WTC11 (cell line): ENCODE measurements at regions not wholly inside any gene's neighbourhood (a gene's known extent, or its start where the extent isn't known, plus 50 kb on each side); places are given as distances from the start of the nearest gene placed in this dataset.
"Not testable (repeated sequence)": the region's sequence is repeated elsewhere in the genome, so short reads cannot be mapped to it uniquely, and the experiment has no call there.

Experiments used
- ATAC-seq: fragments of 200-7000 bp; cut with Tn5 transposase; 2 replicates; pipeline ENCODE4 v1.10.0; 2021; ENCODE audit warnings: mild to moderate bottlenecking, moderate library complexity
- CTCF ChIA-PET: fragments of 300-600 bp; sonication (Branson Sonifier 250); formaldehyde crosslinking; loops from one replicate; lab custom pipeline; 2021; ENCODE audit warnings: antibody characterized with exemption; lab: Charles Lee
- POLR2A ChIA-PET: fragments of 350-600 bp; sonication (Branson Sonifier 250); formaldehyde crosslinking; loops from one replicate; lab custom pipeline; 2021; ENCODE audit warnings: antibody characterized with exemption; lab: Charles Lee
- DNase-seq: peaks from one replicate; pipeline ENCODE4 v3.0.0; 2021; ENCODE audit warnings: low spot score
- H3K27ac Mint-ChIP-seq: 2 replicates; pipeline ENCODE4 v1.8.0; 2021; ENCODE audit warnings: mixed read lengths
- H3K27me3 Mint-ChIP-seq: 2 replicates; pipeline ENCODE4 v1.8.0; 2021; ENCODE audit warnings: low read depth, mild to moderate bottlenecking, moderate library complexity, mixed read lengths
- H3K36me3 Mint-ChIP-seq: 2 replicates; pipeline ENCODE4 v1.8.0; 2021; ENCODE audit warnings: mixed read lengths
- H3K4me1 Mint-ChIP-seq: 2 replicates; pipeline ENCODE4 v1.8.0; 2022; ENCODE audit warnings: mixed read lengths
- H3K4me3 Mint-ChIP-seq: 2 replicates; pipeline ENCODE4 v1.8.0; 2021; ENCODE audit warnings: mild to moderate bottlenecking, moderate library complexity, mixed read lengths
- H3K9me3 Mint-ChIP-seq: 2 replicates; pipeline ENCODE4 v1.8.0; 2021; ENCODE audit warnings: mixed read lengths
- AFF4 ChIP-seq: sonication (generic); formaldehyde crosslinking; IDR thresholded peaks from 2 replicates; pipeline ENCODE4 v1.8.1; 2023; ENCODE audit warnings: mild to moderate bottlenecking, missing genetic modification reagents, borderline replicate concordance
- ATF1 ChIP-seq: sonication (generic); formaldehyde crosslinking; IDR thresholded peaks from 2 replicates; pipeline ENCODE4 v1.8.1; 2023; ENCODE audit warnings: mild to moderate bottlenecking, moderate library complexity, missing genetic modification reagents
- CREM ChIP-seq: sonication (generic); formaldehyde crosslinking; IDR thresholded peaks from 2 replicates; pipeline ENCODE4 v1.8.1; 2022; ENCODE audit warnings: mild to moderate bottlenecking, missing genetic modification reagents, moderate library complexity
- GRHL2 ChIP-seq: fragments of 250-450 bp; sonication (Bioruptor Pico); IDR thresholded peaks from 2 replicates; pipeline ENCODE4 v1.8.0; 2022; ENCODE audit warnings: mild to moderate bottlenecking, moderate library complexity; ENCODE audit not compliant: insufficient replicate concordance, severe bottlenecking
- NFE2L1 ChIP-seq: sonication (generic); formaldehyde crosslinking; IDR thresholded peaks from 2 replicates; pipeline ENCODE4 v1.8.1; 2023; ENCODE audit warnings: missing genetic modification reagents
- NFYB ChIP-seq: sonication (generic); formaldehyde crosslinking; conservative IDR thresholded peaks from 2 replicates; pipeline ENCODE4 v1.8.0; 2022; ENCODE audit warnings: low read depth, missing genetic modification reagents
- NR2C2 ChIP-seq: sonication (generic); formaldehyde crosslinking; IDR thresholded peaks from 2 replicates; pipeline ENCODE4 v1.8.0; 2022; ENCODE audit warnings: mild to moderate bottlenecking, missing genetic modification reagents
- OVOL2 ChIP-seq: fragments of 250-450 bp; sonication (Bioruptor Pico); IDR thresholded peaks from 2 replicates; pipeline ENCODE4 v1.9.0; 2021; ENCODE audit warnings: mild to moderate bottlenecking, borderline replicate concordance
- RELA ChIP-seq: sonication (generic); formaldehyde crosslinking; IDR thresholded peaks from 2 replicates; pipeline ENCODE4 v1.8.1; 2022; ENCODE audit warnings: missing genetic modification reagents, mild to moderate bottlenecking, borderline replicate concordance
- RORB ChIP-seq: fragments of 250-450 bp; sonication (Bioruptor Pico); IDR thresholded peaks from 2 replicates; pipeline ENCODE4 v1.9.0; 2021; ENCODE audit warnings: mild to moderate bottlenecking
- SMAD3 ChIP-seq: sonication (generic); formaldehyde crosslinking; IDR thresholded peaks from 2 replicates; pipeline ENCODE4 v1.8.0; 2022; ENCODE audit warnings: missing genetic modification reagents, mild to moderate bottlenecking, borderline replicate concordance
- SMAD4 ChIP-seq: sonication (generic); formaldehyde crosslinking; IDR thresholded peaks from 2 replicates; pipeline ENCODE4 v1.8.0; 2022; ENCODE audit warnings: mild to moderate bottlenecking, missing genetic modification reagents
- TEAD4 ChIP-seq: sonication (generic); formaldehyde crosslinking; IDR thresholded peaks from 2 replicates; pipeline ENCODE4 v1.8.0; 2022; ENCODE audit warnings: mild to moderate bottlenecking, missing genetic modification reagents
- ZNF121 ChIP-seq: sonication (generic); formaldehyde crosslinking; IDR thresholded peaks from 2 replicates; pipeline ENCODE4 v1.8.0; 2023; ENCODE audit warnings: missing genetic modification reagents
- ZNF532 ChIP-seq: fragments of 250-450 bp; sonication (Bioruptor Pico); IDR thresholded peaks from 2 replicates; pipeline ENCODE4 v1.9.0; 2021; ENCODE audit warnings: mild to moderate bottlenecking, borderline replicate concordance
- TF ChIP-seq, protein P1 (sequence below): sonication (generic); formaldehyde crosslinking; IDR thresholded peaks from 2 replicates; pipeline ENCODE4 v1.8.1; 2022; ENCODE audit warnings: low read depth, mild to moderate bottlenecking, moderate library complexity, missing genetic modification reagents, borderline replicate concordance
- TF ChIP-seq, protein P2 (sequence below): sonication (generic); formaldehyde crosslinking; IDR thresholded peaks from 2 replicates; pipeline ENCODE4 v1.8.0; 2022; ENCODE audit warnings: mild to moderate bottlenecking, missing genetic modification reagents
- TF ChIP-seq, protein P3 (sequence below): sonication (generic); formaldehyde crosslinking; conservative IDR thresholded peaks from 2 replicates; pipeline ENCODE4 v1.8.1; 2022; ENCODE audit warnings: mild to moderate bottlenecking, missing genetic modification reagents

DNA sequence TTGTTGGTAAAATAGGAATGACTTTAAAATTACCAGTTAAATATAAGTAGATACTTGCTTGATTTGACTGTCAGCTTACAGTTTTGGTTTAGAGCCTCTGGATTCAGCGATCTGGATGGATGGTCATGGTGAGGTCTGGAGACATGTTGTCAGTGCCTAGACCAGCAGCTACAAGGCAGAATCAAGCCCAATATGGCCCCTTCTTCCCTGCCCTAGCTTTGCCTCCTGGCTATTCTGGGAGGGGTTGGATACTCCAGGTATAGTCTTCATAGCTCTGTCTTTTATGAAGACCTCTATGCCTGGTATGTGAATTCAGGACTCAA is 166.5 kb upstream of the VIPR2 start (continued):
- TF ChIP-seq NR2C2 (no peak), OVOL2 (no peak), ATF1 (no peak), SMAD3 (CRISPR knock-in tag) (no peak), ZNF532 (CRISPR knock-in tag) (no peak), RELA (CRISPR knock-in tag) (no peak), NFYB (no peak)
- TF ChIP-seq, protein P1, sequence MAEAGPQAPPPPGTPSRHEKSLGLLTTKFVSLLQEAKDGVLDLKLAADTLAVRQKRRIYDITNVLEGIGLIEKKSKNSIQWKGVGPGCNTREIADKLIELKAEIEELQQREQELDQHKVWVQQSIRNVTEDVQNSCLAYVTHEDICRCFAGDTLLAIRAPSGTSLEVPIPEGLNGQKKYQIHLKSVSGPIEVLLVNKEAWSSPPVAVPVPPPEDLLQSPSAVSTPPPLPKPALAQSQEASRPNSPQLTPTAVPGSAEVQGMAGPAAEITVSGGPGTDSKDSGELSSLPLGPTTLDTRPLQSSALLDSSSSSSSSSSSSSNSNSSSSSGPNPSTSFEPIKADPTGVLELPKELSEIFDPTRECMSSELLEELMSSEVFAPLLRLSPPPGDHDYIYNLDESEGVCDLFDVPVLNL: no peak

- ATAC-seq (no peak), DNase-seq (no peak)
- ChIA-PET CTCF (no interaction called here), POLR2A (no interaction called here)
- Mint-ChIP-seq H3K27ac (no peak overlapping the region), H3K4me1 (no peaks in the 10 kb centered on the region), H3K9me3 (peaks cover 74% of the 10 kb centered on the region), H3K27me3 (peaks cover 13% of the 10 kb centered on the region), H3K36me3 (peaks cover 34% of the 10 kb centered on the region), H3K4me3 (no peak overlapping the region)
- TF ChIP-seq RORB (CRISPR knock-in tag): no peak
Measured at GRCh38 chr7:159310457-159311171, 165.9 kb upstream of the VIPR2 start.

DNA sequence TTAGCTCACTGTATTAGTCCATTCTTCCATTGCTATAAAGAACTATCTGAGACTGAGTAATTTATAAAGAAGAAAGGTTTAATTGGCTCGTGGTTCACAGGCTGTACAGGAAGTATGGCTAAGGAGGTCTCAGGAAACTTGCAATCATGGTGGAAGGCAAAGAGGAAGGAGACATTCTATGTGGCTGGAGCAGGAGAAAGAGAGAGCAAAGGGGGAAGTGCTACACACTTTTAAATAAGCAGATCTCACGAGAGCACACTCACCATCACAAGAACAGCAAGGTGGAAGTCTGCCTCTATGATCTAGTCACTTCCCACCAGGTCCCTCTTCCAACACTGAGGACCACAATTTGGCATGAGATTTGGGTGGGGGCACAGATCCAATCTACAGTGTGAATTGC is 164.5 kb upstream of the VIPR2 start:
- H3K27ac Mint-ChIP-seq, DNase-seq, CTCF ChIA-PET, H3K27me3 Mint-ChIP-seq, H3K4me1 Mint-ChIP-seq, POLR2A ChIA-PET, H3K4me3 Mint-ChIP-seq, ATAC-seq: not testable (repeated sequence)
- H3K9me3 Mint-ChIP-seq: peaks cover 73% of the 10 kb centered on the region
- H3K36me3 Mint-ChIP-seq: peaks cover 32% of the 10 kb centered on the region

DNA sequence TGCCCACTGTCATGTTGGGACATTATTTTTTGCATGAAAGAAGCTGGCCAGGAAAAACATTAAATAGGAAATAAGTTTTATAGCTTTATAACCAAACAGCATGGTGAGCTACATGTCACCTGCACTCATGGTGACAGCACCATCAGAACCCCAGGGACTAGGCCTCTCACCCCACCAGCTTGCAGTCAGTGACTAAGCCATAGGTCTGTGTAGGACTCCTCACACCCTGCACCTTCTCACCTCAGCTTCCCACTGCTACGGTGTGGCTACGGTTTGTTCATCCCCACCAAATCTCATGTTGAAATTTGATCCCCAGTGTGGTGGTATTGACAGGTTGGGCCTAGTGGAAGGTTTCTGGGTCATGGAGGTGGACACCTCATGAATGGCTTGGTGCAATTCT is 161.3 kb upstream of the VIPR2 start:
- no peak for ATAC-seq
- H3K4me1 Mint-ChIP-seq: no peaks in the 10 kb centered on the region
- peaks cover 34% of the 10 kb centered on the region for H3K36me3 Mint-ChIP-seq
- H3K27ac Mint-ChIP-seq: no peak overlapping the region
- POLR2A ChIA-PET: no interaction called here
- CTCF ChIA-PET: no interaction called here
- DNase-seq: no peak
- peaks cover 11% of the 10 kb centered on the region for H3K27me3 Mint-ChIP-seq
- H3K9me3 Mint-ChIP-seq: peaks cover 77% of the 10 kb centered on the region
- TF ChIP-seq, protein P2, sequence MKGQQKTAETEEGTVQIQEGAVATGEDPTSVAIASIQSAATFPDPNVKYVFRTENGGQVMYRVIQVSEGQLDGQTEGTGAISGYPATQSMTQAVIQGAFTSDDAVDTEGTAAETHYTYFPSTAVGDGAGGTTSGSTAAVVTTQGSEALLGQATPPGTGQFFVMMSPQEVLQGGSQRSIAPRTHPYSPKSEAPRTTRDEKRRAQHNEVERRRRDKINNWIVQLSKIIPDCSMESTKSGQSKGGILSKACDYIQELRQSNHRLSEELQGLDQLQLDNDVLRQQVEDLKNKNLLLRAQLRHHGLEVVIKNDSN: no peak
- TF ChIP-seq, protein P3, sequence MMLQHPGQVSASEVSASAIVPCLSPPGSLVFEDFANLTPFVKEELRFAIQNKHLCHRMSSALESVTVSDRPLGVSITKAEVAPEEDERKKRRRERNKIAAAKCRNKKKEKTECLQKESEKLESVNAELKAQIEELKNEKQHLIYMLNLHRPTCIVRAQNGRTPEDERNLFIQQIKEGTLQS (CRISPR knock-in tag): no peak
- TF ChIP-seq NFE2L1 (CRISPR knock-in tag) (no peak), ZNF121 (no peak), SMAD4 (CRISPR knock-in tag) (no peak), CREM (CRISPR knock-in tag) (no peak), AFF4 (CRISPR knock-in tag) (no peak), TEAD4 (CRISPR knock-in tag) (no peak), GRHL2 (no peak)
- no peak overlapping the region for H3K4me3 Mint-ChIP-seq

DNA sequence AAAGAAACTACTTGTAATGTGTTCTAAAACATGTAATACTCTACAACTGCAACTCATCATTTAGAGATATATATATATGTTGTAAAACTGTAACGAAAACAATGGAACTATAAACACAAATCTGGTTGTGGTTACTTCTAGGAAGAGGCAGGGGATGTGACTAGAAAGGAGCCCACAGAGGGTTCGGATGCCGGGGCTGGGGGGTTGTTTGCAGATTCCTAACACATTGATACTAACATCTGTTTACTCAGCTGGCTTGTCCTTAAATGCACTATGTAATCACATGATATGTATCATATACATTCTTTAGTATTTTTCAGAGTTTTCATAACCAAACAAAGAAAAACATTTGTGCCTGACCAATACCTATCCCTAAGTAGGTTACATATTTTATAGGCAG is 160.5 kb upstream of the VIPR2 start:
- not testable (repeated sequence) for ATAC-seq

More for the DNA sequence above, 160.5 kb upstream of the VIPR2 start:
- H3K27me3 Mint-ChIP-seq: peaks cover 11% of the 10 kb centered on the region
- H3K27ac Mint-ChIP-seq, CTCF ChIA-PET, H3K4me1 Mint-ChIP-seq, DNase-seq, POLR2A ChIA-PET, H3K4me3 Mint-ChIP-seq: not testable (repeated sequence)
- H3K36me3 Mint-ChIP-seq: peaks cover 32% of the 10 kb centered on the region
- peaks cover 77% of the 10 kb centered on the region for H3K9me3 Mint-ChIP-seq
